H1 (cell line): ENCODE measurements at regions not wholly inside any gene's neighbourhood (a gene's known extent, or its start where the extent isn't known, plus 50 kb on each side); places are given as distances from the start of the nearest gene placed in this dataset.

ENCODE experiments used
- BACH1 ChIP-seq: IDR thresholded peaks from 2 replicates; pipeline ENCODE4 v1.6.1; 2012; ENCODE audit warnings: low read length, improper control_type of control experiment
- CBX5 ChIP-seq: fragments of 300-800, 300-1000 bp; sonication (generic); IDR thresholded peaks from 2 replicates; pipeline ENCODE4 v1.7.1; 2016; ENCODE audit warnings: antibody characterized with exemption, low read length, low read depth
- JUND ChIP-seq: IDR thresholded peaks from 2 replicates; pipeline ENCODE4 v1.6.1; 2011; ENCODE audit warnings: mild to moderate bottlenecking, improper control_type of control experiment, low read length
- KDM1A ChIP-seq: fragments of 200-600, 300-600 bp; sonication (generic); IDR thresholded peaks from 2 replicates; pipeline ENCODE4 v1.7.1; 2016; ENCODE audit warnings: mild to moderate bottlenecking, low read length, borderline replicate concordance
- PHF8 ChIP-seq: fragments of 200-600 bp; sonication (generic); conservative IDR thresholded peaks from 2 replicates; pipeline ENCODE4 v1.7.1; 2012; ENCODE audit warnings: low read depth, mild to moderate bottlenecking, inconsistent platforms, low read length, moderate library complexity
- RNF2 ChIP-seq: fragments of 200-900, 300-1000 bp; sonication (generic); IDR thresholded peaks from 2 replicates; pipeline ENCODE4 v1.7.1; 2016; ENCODE audit warnings: borderline replicate concordance, low read depth, mild to moderate bottlenecking, antibody characterized with exemption, low read length; ENCODE audit not compliant: poor library complexity, severe bottlenecking; ENCODE audit errors: missing control alignments
- TF ChIP-seq, protein P1 (sequence below): fragments of 300-600 bp; sonication (generic); IDR thresholded peaks from 2 replicates; pipeline ENCODE4 v1.7.1; 2012; ENCODE audit warnings: low read length, moderate library complexity, mild to moderate bottlenecking, inconsistent platforms; ENCODE audit not compliant: insufficient replicate concordance
- TF ChIP-seq, protein P2 (sequence below): IDR thresholded peaks from 2 replicates; pipeline ENCODE4 v1.6.1; 2011; ENCODE audit warnings: low read length, improper control_type of control experiment
- TF ChIP-seq, protein P3 (sequence below): IDR thresholded peaks from 2 replicates; pipeline ENCODE4 v1.6.1; 2012; ENCODE audit warnings: low read length, inconsistent platforms

DNA sequence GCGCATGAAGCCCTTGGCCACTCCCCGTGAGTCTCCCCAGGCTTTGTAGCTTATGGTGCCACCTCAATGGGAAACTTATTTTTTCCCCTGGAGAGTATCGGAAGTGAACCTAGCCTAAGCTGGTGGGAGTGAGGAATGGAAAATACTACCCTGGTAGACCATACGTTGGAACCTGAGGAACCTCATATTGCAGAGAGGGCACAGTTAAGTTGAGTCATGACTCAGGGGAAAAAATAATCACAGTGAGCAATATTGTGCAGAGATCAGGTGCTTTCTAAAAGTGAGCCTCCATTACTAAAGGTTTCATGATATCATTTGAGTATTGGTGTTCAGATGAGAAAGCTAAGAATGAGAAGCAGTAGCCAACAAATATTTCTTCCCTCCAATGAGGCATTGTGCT is 360.5 kb upstream of the NT5C1B start (continued):
- TF ChIP-seq, protein P1, sequence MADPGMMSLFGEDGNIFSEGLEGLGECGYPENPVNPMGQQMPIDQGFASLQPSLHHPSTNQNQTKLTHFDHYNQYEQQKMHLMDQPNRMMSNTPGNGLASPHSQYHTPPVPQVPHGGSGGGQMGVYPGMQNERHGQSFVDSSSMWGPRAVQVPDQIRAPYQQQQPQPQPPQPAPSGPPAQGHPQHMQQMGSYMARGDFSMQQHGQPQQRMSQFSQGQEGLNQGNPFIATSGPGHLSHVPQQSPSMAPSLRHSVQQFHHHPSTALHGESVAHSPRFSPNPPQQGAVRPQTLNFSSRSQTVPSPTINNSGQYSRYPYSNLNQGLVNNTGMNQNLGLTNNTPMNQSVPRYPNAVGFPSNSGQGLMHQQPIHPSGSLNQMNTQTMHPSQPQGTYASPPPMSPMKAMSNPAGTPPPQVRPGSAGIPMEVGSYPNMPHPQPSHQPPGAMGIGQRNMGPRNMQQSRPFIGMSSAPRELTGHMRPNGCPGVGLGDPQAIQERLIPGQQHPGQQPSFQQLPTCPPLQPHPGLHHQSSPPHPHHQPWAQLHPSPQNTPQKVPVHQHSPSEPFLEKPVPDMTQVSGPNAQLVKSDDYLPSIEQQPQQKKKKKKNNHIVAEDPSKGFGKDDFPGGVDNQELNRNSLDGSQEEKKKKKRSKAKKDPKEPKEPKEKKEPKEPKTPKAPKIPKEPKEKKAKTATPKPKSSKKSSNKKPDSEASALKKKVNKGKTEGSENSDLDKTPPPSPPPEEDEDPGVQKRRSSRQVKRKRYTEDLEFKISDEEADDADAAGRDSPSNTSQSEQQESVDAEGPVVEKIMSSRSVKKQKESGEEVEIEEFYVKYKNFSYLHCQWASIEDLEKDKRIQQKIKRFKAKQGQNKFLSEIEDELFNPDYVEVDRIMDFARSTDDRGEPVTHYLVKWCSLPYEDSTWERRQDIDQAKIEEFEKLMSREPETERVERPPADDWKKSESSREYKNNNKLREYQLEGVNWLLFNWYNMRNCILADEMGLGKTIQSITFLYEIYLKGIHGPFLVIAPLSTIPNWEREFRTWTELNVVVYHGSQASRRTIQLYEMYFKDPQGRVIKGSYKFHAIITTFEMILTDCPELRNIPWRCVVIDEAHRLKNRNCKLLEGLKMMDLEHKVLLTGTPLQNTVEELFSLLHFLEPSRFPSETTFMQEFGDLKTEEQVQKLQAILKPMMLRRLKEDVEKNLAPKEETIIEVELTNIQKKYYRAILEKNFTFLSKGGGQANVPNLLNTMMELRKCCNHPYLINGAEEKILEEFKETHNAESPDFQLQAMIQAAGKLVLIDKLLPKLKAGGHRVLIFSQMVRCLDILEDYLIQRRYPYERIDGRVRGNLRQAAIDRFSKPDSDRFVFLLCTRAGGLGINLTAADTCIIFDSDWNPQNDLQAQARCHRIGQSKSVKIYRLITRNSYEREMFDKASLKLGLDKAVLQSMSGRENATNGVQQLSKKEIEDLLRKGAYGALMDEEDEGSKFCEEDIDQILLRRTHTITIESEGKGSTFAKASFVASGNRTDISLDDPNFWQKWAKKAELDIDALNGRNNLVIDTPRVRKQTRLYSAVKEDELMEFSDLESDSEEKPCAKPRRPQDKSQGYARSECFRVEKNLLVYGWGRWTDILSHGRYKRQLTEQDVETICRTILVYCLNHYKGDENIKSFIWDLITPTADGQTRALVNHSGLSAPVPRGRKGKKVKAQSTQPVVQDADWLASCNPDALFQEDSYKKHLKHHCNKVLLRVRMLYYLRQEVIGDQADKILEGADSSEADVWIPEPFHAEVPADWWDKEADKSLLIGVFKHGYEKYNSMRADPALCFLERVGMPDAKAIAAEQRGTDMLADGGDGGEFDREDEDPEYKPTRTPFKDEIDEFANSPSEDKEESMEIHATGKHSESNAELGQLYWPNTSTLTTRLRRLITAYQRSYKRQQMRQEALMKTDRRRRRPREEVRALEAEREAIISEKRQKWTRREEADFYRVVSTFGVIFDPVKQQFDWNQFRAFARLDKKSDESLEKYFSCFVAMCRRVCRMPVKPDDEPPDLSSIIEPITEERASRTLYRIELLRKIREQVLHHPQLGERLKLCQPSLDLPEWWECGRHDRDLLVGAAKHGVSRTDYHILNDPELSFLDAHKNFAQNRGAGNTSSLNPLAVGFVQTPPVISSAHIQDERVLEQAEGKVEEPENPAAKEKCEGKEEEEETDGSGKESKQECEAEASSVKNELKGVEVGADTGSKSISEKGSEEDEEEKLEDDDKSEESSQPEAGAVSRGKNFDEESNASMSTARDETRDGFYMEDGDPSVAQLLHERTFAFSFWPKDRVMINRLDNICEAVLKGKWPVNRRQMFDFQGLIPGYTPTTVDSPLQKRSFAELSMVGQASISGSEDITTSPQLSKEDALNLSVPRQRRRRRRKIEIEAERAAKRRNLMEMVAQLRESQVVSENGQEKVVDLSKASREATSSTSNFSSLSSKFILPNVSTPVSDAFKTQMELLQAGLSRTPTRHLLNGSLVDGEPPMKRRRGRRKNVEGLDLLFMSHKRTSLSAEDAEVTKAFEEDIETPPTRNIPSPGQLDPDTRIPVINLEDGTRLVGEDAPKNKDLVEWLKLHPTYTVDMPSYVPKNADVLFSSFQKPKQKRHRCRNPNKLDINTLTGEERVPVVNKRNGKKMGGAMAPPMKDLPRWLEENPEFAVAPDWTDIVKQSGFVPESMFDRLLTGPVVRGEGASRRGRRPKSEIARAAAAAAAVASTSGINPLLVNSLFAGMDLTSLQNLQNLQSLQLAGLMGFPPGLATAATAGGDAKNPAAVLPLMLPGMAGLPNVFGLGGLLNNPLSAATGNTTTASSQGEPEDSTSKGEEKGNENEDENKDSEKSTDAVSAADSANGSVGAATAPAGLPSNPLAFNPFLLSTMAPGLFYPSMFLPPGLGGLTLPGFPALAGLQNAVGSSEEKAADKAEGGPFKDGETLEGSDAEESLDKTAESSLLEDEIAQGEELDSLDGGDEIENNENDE = no peak
- TF ChIP-seq, protein P2, sequence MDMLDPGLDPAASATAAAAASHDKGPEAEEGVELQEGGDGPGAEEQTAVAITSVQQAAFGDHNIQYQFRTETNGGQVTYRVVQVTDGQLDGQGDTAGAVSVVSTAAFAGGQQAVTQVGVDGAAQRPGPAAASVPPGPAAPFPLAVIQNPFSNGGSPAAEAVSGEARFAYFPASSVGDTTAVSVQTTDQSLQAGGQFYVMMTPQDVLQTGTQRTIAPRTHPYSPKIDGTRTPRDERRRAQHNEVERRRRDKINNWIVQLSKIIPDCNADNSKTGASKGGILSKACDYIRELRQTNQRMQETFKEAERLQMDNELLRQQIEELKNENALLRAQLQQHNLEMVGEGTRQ = no peak
- no peak for TF ChIP-seq CBX5
- TF ChIP-seq RNF2 = no peak
- TF ChIP-seq, protein P3, sequence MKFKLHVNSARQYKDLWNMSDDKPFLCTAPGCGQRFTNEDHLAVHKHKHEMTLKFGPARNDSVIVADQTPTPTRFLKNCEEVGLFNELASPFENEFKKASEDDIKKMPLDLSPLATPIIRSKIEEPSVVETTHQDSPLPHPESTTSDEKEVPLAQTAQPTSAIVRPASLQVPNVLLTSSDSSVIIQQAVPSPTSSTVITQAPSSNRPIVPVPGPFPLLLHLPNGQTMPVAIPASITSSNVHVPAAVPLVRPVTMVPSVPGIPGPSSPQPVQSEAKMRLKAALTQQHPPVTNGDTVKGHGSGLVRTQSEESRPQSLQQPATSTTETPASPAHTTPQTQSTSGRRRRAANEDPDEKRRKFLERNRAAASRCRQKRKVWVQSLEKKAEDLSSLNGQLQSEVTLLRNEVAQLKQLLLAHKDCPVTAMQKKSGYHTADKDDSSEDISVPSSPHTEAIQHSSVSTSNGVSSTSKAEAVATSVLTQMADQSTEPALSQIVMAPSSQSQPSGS = no peak
- TF ChIP-seq KDM1A = no peak
- no peak for TF ChIP-seq PHF8
- TF ChIP-seq JUND = no peak
- TF ChIP-seq BACH1 = no peak
